Body of pancreas (tissue), 4 donors: ENCODE measurements at regions not wholly inside any gene's neighbourhood (a gene's known extent, or its start where the extent isn't known, plus 50 kb on each side); places are given as distances from the start of the nearest gene placed in this dataset.

Source experiments
- CTCF ChIP-seq, 7 experiments: fragments of 450-650 bp in 4 of 7; fragments of 200-600 bp in 3 of 7; sonication (generic) in 3 of 7; IDR thresholded peaks; one replicate each; pipeline ENCODE4 v1.5.1; 2016 to 2019; ENCODE audit warnings: antibody characterized with exemption in 7 of 7
- POLR2A ChIP-seq, 3 donors: fragments of 450-650 bp; IDR thresholded peaks; one replicate each; pipeline ENCODE4 v1.6.1; 2016; ENCODE audit warnings: antibody characterized with exemption in 3 of 3, mild to moderate bottlenecking in 2 of 3

GRCh38 chrX:40329616-40330015 is 231.9 kb upstream of the BCOR start:
- TF ChIP-seq CTCF (IDR thresholded peaks at IDR 0.05): no peak
- TF ChIP-seq POLR2A (IDR thresholded peaks at IDR 0.05): no peak
